HG02943 (cell line): ENCODE measurements at regions not wholly inside any gene's neighbourhood (a gene's known extent, or its start where the extent isn't known, plus 50 kb on each side); places are given as distances from the start of the nearest gene placed in this dataset.

Experiments used
- ATAC-seq: cut with Tn5 transposase; IDR thresholded peaks from one replicate; pipeline ENCODE4 v1.9.1; 2021; ENCODE audit warnings: mild to moderate bottlenecking, low read depth, moderate library complexity; ENCODE audit not compliant: unreplicated experiment

DNA sequence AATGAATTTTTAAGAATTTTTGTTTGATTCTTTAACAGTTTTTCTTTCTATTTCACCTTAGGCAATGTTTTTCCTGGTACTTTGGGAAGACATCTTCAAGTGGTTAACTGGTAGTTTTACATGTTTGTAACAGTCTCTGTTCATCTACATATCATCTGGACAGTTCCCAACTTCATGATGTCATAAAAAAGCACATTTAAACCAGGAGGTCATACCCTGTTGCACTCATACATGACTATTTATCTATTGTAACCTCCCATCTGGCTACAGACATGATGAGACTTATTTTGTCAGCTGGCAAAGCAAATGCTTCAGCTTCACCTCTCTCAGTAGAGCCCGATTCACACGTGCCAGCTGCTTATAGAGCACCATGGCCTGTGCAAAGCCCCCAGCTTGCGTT is 99.8 kb upstream of the YPEL5 start:
- no peak for ATAC-seq

DNA sequence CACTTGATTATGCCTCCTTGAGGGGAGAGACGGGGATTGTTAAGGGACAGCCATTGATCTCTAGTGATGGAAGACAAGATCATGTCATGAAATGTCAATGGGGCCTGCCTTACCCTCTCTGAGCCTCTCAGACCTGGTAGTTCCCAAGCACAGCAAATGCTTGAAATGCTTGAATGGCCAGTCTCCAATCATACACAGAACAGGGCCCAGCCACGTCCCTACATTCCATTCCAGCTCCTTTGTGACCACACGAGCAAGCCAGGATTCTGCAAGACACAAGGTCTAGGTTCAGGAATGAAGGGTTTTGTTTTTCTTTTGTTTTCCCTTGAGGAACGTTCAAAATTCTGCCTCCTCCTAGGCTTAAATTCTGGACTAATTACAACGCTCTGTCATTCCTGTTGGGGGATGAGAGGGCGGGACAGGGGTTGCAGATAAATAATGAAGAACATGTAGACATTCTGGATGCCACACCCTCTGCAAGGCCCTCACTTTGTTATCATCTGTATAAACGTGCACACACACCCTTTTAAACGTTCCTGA is 98.1 kb upstream of the YPEL5 start:
- no peak for ATAC-seq

DNA sequence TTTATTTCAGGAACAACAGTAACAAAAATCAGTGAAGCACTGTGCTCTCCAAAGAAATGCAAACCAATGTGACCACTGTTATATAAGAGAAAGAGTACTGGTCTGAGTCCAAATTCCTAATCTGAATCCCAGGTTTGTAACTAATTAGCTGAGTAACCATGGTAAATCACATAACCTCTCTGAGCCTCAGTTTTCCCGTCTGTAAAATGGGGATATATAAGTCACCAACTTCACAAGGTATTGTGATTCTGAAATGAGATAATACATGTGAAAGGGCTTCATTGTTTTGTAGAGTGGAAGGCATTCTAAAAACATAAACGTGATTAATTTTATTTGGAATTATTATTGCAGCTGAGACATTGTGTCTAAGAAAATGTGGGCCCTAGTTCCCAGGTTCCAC is 91.3 kb upstream of the YPEL5 start:
- no peak for ATAC-seq

DNA sequence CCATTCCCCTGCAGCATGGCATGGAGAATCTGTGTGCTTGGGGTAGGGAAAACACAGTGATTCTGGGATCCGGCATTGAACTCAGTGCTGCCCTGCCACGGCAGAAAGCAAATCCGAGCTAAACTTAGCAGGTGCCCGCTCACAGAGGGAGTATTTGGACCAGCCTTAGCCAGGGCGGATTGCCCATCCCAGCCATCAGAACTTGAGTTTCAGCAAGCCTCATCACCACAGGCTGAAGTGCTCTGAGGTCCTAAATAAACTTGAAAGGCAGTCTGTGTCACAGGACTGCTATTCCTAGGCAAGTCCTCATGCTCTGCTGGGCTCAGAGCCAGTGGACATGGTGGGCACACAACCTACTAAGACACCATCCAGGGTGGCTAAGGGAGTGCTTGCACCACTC is 86.2 kb upstream of the YPEL5 start:
- no peak for ATAC-seq

DNA sequence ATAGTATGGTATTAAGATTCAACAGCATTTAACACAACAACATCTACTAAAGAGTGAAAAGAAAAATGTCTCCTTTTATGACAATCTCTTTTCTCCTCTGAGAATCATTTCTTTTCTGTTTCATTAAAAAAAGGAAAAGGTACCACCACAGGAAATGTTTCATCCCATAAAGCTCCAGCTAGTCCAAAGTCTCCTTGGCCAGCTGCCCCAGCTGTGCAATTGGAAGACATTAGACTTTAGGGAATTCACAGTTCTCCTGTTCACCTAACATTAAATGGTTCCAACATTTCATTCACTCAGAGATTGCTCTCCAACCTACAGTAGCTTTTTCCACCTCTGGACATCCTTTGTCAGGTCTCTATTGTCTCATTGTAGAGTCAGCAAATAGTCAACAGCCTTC is 78.7 kb upstream of the YPEL5 start:
- no peak for ATAC-seq

DNA sequence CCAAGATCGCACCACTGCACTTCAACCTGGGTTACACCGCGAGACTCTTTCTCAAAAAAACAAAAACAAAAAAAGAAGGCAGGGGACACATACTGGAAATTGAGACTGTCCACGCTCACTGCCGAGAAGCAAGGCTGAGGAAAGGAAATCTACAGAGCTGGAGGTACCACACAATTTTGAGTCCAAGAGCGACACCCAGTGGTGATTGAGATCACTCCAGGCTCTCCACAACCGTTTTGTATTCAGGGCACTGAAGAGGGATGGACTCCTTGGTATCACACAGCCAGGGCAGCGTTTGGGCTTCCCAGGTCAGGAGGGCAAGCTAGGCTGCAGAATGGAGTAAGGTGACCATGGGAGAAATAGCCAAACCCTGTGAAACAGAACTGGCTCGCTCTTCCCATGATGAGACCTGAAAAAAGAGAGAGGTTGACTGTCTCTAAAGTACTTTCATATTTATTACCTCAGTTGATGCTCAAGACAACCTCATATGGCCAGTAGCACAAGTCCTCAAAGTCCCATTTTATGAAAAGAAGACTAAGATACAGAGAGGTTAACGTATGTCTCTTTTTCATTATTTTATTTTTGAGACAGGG is 74.5 kb upstream of the YPEL5 start:
- no peak for ATAC-seq

DNA sequence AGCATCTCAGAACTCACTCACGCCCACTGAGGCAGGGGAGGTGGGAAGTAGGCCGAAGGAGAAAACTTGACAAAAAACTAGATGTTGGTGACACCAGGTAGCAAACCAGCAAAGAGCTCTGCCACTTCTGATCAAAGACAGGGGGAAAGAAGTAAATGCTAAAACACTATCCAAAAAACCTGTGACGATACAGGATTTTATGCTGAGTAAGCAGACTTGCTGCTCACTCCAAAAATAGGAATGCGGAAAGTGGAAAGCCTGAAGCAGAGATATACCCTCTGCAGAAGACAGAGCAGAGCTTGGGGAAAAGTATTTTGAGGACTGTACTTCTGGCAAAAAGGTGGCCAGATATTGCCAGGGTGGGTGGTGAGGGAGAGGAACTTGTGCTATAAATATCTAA is 73.3 kb upstream of the YPEL5 start:
- ATAC-seq = no peak

DNA sequence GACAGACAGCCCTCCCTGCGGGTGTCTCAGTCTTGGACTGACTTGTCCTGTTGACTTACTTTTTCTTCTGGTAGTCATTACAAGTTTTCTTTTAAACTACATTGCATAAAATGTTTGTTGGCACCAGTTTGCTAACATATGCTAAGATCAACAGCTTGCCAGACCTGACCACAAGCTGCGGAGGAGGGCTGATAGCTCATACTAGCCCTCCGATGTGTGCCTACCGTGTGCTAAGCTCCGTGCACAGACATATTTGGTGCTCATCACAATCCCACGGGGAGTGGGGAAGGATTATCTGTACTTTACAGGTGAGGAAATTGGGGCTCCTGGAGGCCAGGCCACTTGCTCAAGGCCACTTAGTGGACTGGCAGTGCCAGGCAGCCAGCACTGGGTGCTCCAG is 72.8 kb upstream of the YPEL5 start:
- no peak for ATAC-seq

DNA sequence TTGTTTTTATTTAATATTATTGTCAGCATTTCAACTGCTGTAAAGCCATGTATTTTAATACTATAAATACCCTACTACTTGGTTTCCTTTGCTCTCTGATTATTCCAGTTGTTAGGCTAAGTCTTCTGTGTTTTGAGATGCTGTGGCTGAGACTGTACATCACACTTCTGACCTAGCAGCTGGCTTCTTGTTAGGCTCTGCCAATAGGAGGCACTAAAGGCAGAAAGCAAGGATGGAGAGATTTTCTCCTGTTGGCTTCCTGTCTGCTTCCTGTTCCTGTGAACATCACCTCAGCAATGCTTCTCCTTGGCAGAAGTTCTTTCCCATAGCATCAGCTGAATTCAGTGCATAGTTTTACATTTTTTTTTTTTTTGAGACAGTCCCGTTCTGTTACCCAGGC is 68.3 kb upstream of the YPEL5 start:
- no peak for ATAC-seq

DNA sequence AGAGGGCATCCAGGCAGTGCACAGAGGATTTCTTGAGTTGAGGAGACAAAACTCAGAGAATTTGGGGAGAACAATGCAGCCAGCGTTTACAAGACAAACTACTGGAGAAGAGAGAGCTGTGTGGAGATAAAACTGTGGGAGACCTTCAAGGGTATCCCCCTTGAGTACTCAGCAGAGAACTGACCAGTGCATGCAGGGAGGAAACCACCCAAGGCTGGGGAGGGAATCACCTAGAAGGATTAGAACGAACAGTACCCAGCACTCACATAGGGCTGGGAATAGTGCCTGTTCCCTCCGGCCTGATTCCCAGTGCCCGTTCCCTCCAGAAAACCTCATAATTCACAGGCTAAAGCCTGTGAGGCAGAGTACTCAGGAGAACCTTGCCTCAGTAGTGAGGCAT is 61.9 kb upstream of the YPEL5 start:
- no peak for ATAC-seq

DNA sequence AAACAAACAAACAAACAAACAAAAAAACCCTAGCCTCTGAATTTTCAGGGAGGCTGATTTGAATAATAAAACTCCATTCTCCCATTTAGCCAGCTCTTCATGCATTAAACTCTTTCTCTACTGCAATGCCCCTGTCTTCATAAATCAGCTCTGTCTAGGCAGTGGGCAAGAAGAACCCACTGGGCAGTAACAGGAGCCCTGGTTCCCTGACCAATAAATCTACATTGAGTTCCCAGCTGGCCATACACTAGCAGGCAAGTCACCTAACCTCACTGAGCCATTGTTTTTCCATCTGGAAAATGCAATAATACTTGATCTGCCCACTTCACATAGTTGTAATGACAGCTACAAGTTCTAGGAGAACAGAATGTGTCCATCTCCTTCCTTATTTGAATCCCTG is 57.6 kb upstream of the YPEL5 start:
- ATAC-seq = no peak

DNA sequence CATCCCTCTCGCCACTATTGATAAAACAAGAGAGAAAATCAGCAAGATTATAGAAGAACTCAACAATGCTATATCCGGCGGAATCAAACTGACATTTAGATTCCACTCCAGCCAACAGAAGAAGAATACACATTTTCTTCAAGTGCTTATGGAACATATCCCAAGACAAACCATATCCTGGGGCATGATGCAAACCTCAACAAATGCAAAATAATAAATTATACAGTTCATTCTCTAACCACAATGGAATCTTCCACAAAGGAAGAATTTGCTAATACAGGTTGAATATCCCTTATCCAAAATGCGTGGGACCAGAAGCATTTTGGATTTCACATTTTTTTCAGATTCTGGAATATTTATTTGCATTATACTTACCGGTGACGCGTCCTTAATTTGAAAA is 51.4 kb upstream of the YPEL5 start:
- no peak for ATAC-seq

DNA sequence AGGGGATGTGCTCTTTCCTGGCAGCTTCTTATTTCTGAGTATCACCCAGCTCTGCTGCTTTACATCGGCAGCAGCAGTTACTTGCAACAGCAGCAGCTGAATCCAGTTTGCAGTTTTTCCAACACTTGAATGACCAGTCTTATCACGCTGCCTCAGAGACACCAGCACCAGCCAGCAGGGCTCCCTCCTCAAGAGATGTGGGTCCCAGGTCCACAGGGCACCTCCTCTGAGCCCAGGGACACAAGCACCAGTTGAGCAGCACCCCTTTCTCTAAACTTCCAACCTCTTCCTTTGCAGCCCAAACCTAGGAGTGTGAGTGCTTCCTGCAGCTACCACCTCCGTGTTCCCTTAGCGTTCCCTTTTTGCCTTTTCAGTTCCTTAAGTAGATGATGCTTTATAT is 50.4 kb upstream of the YPEL5 start:
- no peak for ATAC-seq
